Amniotic epithelial cell (primary cell): ENCODE measurements at regions not wholly inside any gene's neighbourhood (a gene's known extent, or its start where the extent isn't known, plus 50 kb on each side); places are given as distances from the start of the nearest gene placed in this dataset.

Experiments used
- DNase-seq: peaks from one replicate; pipeline ENCODE4 v3.0.0-alpha.2; 2010; ENCODE audit warnings: low read depth

GRCh38 chr18:47758000-47758399, 172.5 kb downstream of the SMAD2 start:
- DNase-seq, result no peak

DNA sequence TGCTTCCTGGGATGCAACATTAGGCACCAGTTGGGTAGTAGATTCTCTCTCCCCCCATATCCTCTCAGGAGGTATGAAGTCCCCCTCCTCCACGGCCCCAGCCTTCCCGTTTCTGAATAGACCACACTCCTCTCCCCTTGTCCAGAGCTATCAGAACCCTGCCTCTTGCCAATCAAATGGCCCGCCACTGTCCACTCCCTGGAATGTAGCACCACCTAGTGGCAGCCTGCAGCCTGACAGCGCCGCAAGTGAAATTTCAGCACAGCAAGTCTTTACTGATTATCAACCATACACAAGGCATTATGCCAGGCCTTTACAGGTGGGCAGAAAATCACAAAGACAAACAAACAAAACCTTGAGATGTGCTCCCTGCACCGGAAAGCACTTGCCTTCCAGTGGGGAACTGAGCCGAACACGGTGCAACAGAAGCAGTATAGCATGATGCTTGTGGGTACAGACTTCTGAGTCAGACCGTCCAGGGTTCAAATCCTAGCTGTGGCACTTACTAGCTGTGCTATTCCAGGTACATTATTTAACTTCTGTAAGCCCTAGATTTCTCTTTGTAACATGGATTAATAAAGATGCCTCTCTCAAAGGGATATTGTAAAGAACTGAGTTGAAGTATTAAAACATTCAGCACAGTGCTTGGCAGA, 174.0 kb downstream of the SMAD2 start:
- peak; percentile 44 for DNase-seq

DNA sequence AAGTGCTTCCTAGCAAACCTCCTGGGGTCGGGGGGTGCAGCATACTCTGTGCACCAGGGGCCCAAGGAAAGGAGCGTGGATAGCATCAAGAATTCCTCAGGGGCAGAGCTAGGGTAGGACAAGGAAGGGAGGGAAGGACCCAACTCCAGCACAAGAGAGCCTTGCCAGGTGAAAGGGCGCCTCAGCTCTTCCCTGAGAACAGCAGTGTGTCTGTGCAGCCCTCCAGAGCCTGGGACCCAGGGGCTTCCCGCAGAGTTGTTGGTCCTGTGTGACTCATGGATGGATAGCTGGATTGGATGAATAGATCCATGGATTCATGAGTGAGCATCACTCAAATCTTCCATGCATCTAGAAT, 175.4 kb downstream of the SMAD2 start:
- DNase-seq, result no peak

DNA sequence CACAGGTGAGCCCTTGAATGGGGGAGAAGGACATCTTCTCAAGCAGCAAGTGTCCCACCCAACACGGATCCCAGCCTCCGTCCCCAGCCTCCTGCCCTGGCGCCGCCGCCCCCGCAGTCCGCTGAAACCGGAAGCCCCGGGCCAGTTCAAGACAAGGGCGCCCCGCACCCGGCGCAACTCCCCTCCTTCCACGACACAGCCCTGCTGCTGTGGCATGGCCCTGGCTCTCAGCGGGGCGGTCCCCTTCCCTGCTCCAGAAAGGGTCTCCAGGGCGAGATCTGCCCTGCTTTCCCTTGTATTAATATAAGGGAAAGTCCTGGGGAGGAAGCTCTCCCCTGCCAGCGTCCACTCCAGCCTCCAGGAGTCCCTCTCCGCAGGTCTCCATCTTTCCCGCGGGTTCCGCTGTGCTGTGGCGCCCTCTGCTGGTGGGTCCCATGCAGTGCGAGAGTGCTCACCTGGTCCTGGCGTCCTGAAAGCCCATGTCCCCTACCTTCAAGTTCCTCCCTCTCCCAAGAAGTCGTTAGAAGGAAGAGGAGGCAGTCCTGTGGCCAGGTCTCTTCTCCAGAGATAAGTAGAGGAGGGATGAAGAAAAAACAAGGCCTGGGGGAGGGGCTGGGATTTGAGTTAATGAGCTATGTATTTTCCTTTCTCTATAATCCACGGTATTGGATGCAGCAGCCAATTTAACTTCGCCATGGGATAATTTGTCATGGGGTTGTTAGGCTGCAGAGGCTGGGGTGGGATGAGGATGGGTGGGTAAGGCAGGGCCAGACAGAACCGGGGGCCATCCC, 176.0 kb downstream of the SMAD2 start:
- DNase-seq, result no peak

- DNase-seq, result no peak
Measured at GRCh38 chr18:47752796-47753645, 177.4 kb downstream of the SMAD2 start.

GRCh38 chr18:47750889-47751423, 179.5 kb downstream of the SMAD2 start:
- DNase-seq, result no peak

DNA sequence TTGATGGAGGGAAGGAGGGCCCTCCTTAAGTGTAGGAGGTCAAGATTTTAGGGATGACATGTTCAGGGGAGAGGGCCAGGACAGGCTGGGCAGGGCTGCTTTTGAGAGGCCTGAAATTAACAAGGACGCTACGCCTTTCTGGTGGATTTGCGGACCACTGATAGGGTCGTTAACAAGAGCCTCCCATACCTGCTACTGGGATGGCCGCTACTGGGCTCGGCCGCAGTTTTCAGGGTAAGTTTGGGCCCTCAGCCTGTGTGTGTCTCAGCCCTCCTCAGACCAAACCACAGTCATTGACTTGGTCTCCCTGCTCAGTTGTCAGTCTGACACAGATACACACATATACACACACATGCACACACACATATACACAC, 180.9 kb downstream of the SMAD2 start:
- DNase-seq, result no peak

DNA sequence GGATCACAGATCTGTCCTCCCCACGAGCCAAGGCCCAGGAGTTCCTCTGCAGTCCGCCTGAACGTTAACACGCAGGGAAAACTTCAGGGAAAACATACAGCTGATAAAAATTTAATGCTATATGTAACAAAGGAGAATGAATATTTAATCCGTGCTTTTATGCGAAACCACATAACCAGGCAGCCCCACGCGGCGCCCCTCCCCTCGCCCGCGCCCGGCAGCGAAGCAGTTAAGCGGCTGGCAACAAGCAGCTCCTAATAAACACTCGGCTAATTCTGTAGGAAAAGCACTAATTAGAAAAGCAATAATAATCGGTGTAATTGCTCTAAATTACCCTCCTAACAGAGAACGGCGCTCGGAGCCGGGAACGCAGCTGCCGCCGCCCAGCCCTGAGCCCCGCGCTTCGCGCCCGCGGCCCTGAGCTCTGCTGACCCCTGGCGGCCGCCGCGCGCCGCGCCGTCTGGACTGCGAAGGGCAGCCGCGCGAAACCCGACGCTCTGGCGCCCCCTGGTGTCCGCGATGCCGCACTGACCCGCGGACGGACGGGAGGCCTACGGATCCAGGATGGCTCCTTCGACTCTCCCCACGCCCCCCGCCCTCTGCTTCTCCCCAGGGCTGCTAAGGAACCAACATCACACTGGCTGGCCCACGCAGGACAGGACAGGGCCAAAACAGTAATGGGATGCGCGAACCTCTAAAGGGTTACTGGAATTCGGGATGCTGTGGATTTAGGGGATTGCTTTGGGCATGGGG, 181.4 kb downstream of the SMAD2 start:
- DNase-seq, result peak; percentile 22

DNA sequence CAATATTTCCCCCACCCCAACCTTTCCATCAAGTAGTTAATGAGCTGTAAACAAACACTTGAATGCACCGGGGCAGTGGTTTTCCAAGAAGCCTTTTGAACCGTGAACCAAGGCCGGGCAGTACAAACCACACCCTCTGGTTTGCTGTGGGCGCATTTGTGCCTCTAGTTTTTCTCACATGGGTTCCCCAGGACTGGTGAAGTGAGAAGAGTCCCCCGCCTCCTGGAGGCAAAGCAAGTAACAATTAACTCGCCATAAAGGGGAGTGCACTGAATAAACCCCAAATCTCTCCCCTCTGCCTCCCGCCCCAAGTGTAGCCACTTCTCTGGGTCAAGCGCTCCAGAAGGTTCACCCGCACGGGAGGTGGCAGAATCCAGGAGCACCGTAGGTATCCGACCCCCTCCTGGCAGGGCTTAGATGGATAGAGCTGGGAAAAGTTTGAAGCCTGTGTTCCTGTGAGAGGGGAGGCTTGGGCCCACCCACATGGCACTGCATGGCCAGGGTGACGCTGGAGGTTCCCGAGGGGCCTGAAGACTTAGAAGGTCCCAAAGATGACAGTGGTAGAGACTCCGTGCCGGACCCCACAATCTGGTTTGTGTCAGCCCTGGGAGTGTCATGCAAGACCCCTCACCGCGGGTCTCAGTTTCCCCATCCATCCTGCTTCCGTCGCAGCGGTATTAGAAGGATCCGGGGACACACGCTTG, 182.2 kb downstream of the SMAD2 start:
- DNase-seq, result no peak

DNA sequence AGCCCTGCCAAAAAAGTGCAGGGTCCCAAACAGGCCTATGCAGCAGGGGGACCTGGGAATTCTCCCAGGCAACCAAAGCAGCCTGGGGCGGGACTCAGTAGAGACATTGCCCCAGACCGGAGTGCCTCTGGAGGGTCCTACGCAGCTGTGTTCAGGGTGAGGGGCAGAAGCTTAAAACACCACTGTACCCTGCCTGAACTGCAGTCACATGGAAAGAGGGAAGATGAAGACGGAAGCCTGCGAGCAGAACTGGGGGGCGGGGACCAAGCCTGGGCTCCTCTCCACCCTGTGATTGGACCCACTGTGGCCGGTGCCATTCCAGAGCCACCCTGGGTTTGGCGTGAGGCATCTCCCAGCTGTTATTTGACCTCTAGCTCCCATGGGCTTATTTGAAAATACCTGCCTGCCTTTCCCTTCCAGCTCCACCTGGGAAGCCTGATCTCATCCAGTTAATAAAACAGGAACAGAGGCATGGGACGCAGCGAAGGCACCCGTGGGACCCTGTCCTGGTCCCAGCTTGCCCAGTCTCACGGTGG, 183.1 kb downstream of the SMAD2 start:
- DNase-seq, result no peak

DNA sequence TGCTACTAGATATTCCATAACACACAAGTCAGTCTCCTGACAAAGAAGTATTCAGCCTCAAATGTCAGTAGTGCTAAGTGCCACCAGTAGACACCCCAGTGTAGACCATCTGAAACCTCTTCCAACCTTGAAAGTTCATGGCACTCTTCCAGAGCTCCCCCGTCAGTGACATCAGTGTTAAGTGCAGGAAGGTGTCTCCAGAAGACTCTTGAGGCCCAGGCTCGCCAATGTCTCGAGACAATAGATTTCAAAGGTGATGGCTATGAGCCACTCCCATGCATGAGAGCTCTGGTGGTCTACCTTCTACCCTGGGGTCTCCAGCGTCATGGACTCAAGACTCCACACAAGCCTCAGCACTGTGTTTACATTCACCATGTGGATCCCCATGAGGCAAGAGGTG, 183.8 kb downstream of the SMAD2 start:
- no peak for DNase-seq

DNA sequence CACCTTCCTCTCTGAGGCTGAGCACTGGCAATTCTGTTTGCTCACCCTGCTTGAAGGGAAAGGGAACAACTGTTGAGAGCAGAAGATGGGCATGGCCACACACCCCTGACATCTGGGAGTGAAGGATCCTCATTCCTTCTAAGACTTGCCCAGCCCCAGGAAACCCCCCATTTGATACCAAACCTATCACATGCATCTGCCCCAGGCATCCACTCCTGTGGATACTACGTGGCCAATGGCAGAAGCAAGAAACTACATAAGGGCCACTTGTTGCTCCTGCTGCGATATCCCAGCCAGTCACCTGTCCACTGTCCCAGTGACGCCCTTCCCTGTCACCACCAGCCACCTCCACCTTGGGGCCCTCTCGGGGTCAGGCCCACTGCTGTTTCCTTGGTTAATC, 185.2 kb downstream of the SMAD2 start:
- no peak for DNase-seq

DNA sequence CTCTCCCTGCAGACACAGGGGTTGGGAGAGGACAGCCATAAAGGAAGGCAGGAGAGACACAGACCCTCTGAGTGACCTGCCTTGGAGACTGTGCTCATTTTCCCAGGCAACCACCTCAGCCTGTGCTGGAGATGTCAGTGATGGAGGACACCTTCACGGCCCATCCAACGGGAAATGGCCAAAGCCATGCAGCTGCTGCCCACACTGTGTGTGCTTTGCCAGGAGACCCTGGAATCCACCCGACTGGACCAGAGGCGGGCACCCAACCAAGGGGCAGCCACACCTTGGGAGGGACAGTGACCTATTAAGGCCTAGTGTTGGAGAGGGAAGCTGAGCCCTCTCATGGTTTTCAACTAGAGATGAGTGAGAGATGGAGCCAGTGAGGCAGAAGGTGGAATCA, 192.5 kb downstream of the SMAD2 start:
- no peak for DNase-seq

GRCh38 chr18:47737198-47737830, 193.1 kb downstream of the SMAD2 start:
- no peak for DNase-seq

DNA sequence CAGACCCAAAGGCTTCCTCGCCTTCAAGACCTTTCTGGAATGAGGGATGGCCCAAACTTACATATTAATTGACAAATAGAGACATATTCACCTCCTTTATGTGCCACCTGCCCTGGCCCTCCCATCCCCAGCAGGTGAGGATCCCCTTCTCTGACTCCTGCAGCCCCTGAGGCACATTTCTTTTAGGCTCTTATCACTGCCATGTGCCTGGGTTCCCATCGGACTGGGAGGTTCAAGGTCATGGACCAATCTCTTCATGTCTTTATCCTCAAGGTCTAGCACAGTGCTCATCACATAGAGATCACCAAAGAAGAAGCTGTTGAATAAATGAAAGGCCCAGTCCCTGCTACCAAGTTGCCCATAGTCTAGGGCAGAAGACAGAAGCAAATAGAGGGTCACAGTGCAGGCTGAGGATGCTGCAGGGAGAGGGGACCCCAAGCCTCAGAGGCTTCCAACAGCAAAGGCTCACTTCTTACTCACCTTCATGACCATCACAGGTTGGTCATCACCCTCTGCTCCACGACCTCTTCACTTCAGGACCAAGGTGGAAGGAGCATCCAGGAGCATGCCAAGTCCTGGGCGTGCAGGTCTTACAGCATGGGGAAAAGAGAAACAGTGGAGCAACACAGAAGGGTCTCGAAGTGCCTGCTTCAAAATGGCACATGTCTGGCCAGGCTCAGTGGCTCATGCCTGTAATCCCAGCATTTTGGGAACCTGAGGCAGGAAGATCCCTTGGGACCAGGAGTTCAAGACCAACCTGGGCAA, 193.9 kb downstream of the SMAD2 start:
- no peak for DNase-seq

DNA sequence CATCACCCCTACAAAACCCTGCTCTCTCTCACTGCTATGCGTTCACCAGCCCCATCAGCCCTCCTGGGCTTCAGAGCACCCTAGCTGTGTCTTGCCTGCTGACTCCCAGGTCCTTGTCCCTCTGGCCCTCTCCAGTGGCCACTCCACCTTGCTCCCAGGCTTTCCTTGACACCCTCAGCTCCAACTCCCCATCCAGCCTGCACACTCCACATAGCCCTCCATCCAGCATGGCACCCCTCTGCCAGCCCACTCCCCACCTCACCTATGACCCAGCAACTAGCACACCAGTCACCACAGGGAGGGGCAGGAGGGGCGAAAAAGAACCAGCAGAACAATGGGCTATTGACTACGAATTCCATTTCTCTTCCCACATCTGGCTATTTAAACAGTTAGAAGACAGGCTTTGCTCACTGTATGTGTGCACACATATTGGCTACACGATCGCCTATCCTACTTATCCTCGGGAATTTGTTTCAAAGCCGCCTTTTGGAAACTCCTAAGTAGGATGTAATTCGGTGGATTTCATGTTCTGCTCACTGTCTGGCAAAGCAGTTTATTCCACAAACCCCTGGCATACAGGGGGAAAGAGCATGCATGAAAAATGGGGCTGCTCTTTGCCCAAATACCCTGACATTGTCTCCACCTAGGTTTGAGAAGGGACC, 195.3 kb downstream of the SMAD2 start:
- no peak for DNase-seq

- no peak for DNase-seq
Measured at GRCh38 chr18:47731276-47731675, 199.2 kb downstream of the SMAD2 start.

DNA sequence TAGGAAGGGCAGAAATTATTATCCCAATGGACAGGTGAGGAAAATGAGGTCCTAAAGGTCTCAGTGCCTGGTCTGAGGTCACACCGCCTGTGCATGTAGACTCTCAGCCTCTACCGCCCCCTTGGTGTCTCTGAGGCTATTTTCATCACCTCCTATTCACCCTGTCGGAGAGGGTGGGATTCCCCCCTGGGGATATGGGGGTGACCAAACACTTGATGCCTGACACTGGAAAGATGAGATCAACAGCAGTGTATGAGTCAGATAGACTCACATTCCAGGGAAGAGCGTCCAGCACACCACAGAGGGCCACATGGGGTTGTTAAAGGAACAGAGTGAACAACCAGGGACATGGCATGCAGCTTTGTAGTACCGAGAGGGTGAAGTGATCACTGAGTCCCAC, 199.7 kb downstream of the SMAD2 start:
- DNase-seq, result no peak

- no peak for DNase-seq
Measured at GRCh38 chr18:47729356-47729755, 201.1 kb downstream of the SMAD2 start.
